ENCODE measurements at regions not wholly inside any gene's neighbourhood (a gene's known extent, or its start where the extent isn't known, plus 50 kb on each side); places are given as distances from the start of the nearest gene placed in this dataset.

DNA sequence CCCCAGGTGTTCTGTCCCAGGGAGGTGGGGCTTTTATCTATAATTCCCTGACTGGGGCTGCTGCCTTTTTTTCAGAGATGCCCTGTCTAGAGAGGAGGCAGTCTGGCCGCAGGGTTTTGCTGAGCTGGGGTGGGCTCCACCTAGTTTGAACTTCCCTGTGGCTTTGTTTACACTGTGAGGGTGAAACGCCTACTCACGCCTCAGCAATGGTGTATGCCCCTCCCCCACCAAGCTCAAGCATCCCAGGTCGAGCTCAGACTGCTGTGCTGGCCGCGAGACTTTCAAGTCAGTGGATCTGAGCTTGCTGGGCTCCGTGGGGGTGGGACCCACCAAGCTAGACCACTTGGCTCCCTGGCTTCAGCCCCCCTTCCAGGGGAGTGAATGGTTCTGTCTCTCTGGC lies 124.3 kb downstream of the CENPF start:
- TF ChIP-seq, protein P1, sequence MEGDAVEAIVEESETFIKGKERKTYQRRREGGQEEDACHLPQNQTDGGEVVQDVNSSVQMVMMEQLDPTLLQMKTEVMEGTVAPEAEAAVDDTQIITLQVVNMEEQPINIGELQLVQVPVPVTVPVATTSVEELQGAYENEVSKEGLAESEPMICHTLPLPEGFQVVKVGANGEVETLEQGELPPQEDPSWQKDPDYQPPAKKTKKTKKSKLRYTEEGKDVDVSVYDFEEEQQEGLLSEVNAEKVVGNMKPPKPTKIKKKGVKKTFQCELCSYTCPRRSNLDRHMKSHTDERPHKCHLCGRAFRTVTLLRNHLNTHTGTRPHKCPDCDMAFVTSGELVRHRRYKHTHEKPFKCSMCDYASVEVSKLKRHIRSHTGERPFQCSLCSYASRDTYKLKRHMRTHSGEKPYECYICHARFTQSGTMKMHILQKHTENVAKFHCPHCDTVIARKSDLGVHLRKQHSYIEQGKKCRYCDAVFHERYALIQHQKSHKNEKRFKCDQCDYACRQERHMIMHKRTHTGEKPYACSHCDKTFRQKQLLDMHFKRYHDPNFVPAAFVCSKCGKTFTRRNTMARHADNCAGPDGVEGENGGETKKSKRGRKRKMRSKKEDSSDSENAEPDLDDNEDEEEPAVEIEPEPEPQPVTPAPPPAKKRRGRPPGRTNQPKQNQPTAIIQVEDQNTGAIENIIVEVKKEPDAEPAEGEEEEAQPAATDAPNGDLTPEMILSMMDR (IDR thresholded peaks at IDR 0.05), result no peak
- TF ChIP-seq EP300 (IDR thresholded peaks at IDR 0.05) (no peak), POLR2AphosphoS5 (IDR thresholded peaks at IDR 0.05) (no peak)
